T-helper 17 cell (primary cell): ENCODE measurements at regions not wholly inside any gene's neighbourhood (a gene's known extent, or its start where the extent isn't known, plus 50 kb on each side); places are given as distances from the start of the nearest gene placed in this dataset.

Source experiments
- ATAC-seq: fragments of 150-1000 bp; cut with Tn5 transposase; 2 replicates; pipeline ENCODE4 v1.10.0; 2021; ENCODE audit warnings: mild to moderate bottlenecking, moderate library complexity
- DNase-seq, 3 donors: peaks; one replicate each; pipeline versions ENCODE4 v3.0.0 to v3.0.0-alpha.2; 2020 to 2021
- H3K9me3 ChIP-seq: one replicate; pipeline ENCODE4 v1.7.0; 2013; ENCODE audit warnings: low read length, mild to moderate bottlenecking; ENCODE audit not compliant: control insufficient read depth, poor library complexity, severe bottlenecking
- H3K27ac Mint-ChIP-seq: one replicate; pipeline ENCODE4 v1.8.0; 2022; ENCODE audit warnings: mild to moderate bottlenecking, moderate library complexity, mixed read lengths
- H3K27me3 Mint-ChIP-seq: one replicate; pipeline ENCODE4 v1.8.0; 2022; ENCODE audit warnings: mixed read lengths
- H3K36me3 Mint-ChIP-seq: one replicate; pipeline ENCODE4 v1.8.0; 2022; ENCODE audit warnings: low read depth, mixed read lengths
- H3K4me1 Mint-ChIP-seq: one replicate; pipeline ENCODE4 v1.8.0; 2022; ENCODE audit warnings: mild to moderate bottlenecking, mixed read lengths
- H3K4me3 Mint-ChIP-seq: one replicate; pipeline ENCODE4 v1.8.0; 2022; ENCODE audit warnings: mild to moderate bottlenecking, moderate library complexity, mixed read lengths

DNA sequence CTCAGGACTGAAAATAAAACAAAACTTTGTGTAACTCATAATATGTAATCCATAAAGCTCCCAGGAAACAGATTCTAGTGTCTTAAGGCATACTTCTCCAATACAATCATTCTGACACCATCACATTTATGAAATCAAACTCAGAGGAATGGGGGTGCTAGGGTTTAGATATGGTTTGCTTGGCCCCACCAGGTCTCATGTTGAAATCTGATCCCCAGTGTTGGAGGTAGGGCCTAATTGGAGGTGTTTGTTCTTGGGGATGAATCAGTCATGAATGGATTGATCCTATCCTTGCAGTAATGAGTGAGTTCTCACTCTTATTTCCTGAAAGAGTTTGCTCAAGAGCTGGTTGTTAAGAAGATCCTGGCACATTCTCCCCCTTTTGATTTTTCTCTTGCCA is 380.9 kb downstream of the ETS1 start:
- no peak for ATAC-seq
- H3K4me1 Mint-ChIP-seq = peaks cover 5% of the 10 kb centered on the region
- H3K36me3 Mint-ChIP-seq = no peaks in the 10 kb centered on the region
- no peak overlapping the region for H3K27ac Mint-ChIP-seq
- H3K9me3 ChIP-seq = no peaks in the 10 kb centered on the region
- no peak overlapping the region for H3K4me3 Mint-ChIP-seq
- no peak for DNase-seq
- H3K27me3 Mint-ChIP-seq = no peaks in the 10 kb centered on the region

DNA sequence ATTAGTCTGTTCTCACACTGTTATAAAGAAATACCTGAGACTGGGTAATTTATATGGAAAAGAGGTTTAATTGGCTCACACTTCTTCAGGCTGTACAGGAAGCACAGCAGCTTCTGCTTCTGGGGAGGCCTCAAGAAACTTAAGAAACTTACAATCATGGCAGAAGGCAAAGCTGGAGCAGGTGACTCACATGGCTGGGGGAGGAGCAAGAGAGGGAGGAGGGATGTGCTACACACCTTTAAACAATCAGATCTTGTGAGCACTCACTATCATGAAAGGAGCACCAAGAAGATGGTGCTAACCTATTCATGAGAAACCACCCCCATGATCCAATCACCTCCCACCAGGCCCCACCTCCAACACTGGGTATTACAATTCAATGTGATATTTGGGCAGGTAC is 381.6 kb downstream of the ETS1 start:
- Mint-ChIP-seq H3K27ac (no peak overlapping the region), H3K27me3 (no peaks in the 10 kb centered on the region), H3K36me3 (no peaks in the 10 kb centered on the region), H3K4me3 (no peak overlapping the region), H3K4me1 (peaks cover 5% of the 10 kb centered on the region)
- H3K9me3 ChIP-seq = no peaks in the 10 kb centered on the region
- no peak for ATAC-seq
- DNase-seq = no peak

DNA sequence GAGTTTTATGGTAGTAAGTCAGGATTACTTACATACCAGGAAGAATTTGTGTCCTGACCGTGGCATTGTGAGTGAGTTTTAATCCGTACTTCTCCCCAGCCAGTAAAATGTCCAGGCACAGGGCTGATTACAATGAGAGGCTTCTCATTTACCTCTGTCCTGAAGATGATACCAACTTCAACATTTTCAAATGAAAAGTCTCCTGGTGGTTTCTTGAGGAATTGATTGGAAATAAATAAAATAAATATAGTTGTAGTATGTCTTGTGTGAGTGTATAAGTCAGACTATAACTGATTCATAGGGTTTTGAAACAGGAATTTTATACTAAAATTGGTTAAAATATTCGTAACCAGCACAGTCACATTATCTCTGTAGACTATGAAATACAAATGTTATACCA is 382.5 kb downstream of the ETS1 start:
- H3K9me3 ChIP-seq = no peaks in the 10 kb centered on the region
- Mint-ChIP-seq H3K4me3 (no peak overlapping the region), H3K4me1 (peaks cover 5% of the 10 kb centered on the region), H3K27ac (no peak overlapping the region), H3K36me3 (no peaks in the 10 kb centered on the region), H3K27me3 (no peaks in the 10 kb centered on the region)
- DNase-seq (no peak), ATAC-seq (no peak)

DNA sequence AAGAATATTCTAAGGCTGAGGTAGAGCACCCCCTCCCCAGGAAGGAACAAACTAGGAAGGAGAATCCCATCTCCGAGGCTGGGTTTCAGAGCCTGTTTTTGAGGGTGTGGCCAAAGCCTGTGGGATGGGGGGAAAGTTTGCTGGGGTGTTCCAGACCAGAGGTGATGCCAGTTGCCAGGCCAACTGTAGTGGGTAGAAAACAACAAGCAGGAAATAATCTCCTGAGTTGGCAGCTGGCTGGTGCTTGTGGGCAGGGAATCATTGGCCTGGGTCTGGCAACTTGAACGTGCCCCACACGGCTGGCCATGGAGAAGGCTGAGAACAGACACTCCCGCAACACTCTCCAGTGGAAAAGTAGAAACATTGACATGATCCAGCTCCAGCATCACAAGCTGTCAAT is 385.6 kb downstream of the ETS1 start:
- H3K36me3 Mint-ChIP-seq = no peaks in the 10 kb centered on the region
- no peak for DNase-seq
- H3K27ac Mint-ChIP-seq = no peak overlapping the region
- H3K4me3 Mint-ChIP-seq = no peak overlapping the region
- no peaks in the 10 kb centered on the region for H3K9me3 ChIP-seq
- ATAC-seq = no peak
- H3K4me1 Mint-ChIP-seq = peaks cover 5% of the 10 kb centered on the region
- H3K27me3 Mint-ChIP-seq = no peaks in the 10 kb centered on the region

DNA sequence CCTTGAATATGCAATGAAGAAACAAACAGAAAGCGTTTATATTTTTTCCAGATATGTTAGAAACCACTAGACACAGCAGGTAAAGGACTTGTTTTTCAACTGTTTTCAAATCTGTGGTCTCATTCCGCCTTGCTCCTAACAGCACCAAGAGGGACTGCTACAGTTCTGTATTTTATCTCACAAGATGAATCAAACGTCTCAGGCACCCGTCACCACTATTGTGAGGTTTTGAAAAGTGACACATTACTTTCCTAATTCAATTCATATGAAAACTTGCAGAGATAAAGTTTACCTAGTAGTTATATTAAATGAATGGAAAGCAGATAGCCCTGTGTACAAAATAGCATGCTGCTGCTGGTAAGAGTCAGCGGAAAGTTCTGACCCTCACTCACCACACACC is 386.3 kb downstream of the ETS1 start:
- peaks cover 9% of the 10 kb centered on the region for H3K4me1 Mint-ChIP-seq
- DNase-seq (no peak), ATAC-seq (no peak)
- H3K9me3 ChIP-seq = no peaks in the 10 kb centered on the region
- no peak overlapping the region for H3K27ac Mint-ChIP-seq
- no peak overlapping the region for H3K4me3 Mint-ChIP-seq
- no peaks in the 10 kb centered on the region for H3K36me3 Mint-ChIP-seq
- no peaks in the 10 kb centered on the region for H3K27me3 Mint-ChIP-seq

DNA sequence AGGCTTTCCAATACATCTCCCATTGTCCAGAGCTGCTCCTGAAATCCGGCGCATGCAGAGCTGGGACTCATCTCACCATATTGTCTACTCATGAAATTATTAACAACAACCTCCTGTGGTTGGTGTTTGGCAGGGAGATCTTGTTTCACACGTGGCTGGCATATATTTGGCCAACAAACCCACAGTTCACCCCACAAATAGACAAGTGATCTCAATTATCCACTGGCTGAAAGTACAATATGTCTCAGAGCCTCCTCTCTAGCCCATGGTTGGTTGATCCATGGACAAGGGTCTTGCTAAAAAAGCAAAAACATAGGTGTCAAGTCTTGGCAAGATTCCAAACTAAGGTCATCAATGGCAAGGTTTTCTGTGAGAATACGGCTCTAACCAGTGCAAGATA is 386.9 kb downstream of the ETS1 start:
- H3K27ac Mint-ChIP-seq = no peak overlapping the region
- H3K9me3 ChIP-seq = no peaks in the 10 kb centered on the region
- no peak for ATAC-seq
- H3K36me3 Mint-ChIP-seq = no peaks in the 10 kb centered on the region
- H3K4me3 Mint-ChIP-seq = no peak overlapping the region
- H3K27me3 Mint-ChIP-seq = no peaks in the 10 kb centered on the region
- peaks cover 12% of the 10 kb centered on the region for H3K4me1 Mint-ChIP-seq
- no peak for DNase-seq

DNA sequence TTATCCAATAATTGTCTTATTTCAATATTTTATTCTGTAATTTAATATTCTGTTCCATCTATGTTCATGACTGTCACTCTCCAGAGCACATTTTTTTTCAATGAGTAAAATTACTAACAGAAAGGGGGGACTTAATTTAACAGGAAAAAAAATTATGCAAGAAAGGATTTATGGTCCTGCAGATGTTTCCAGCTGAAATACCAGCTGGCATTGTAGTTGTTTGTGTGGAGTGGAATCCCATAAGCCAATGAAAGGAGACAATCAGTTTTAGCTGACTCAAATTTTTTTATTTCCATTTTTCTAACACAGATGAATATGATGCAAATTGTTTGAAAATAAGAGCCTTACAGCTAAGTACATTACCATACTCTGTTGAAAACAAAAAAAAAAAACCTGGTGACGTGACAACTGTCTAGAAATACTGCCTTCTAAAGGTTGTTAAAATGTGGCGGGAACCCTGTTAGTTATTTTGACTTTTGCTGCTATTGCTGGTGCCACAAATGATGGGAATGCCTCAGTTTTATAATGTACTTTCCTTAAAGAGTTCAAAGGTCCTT is 389.1 kb downstream of the ETS1 start:
- Mint-ChIP-seq H3K27ac (no peak overlapping the region), H3K27me3 (no peaks in the 10 kb centered on the region), H3K4me3 (no peak overlapping the region), H3K4me1 (peaks cover 30% of the 10 kb centered on the region), H3K36me3 (no peaks in the 10 kb centered on the region)
- no peaks in the 10 kb centered on the region for H3K9me3 ChIP-seq
- ATAC-seq (no peak), DNase-seq (no peak)

DNA sequence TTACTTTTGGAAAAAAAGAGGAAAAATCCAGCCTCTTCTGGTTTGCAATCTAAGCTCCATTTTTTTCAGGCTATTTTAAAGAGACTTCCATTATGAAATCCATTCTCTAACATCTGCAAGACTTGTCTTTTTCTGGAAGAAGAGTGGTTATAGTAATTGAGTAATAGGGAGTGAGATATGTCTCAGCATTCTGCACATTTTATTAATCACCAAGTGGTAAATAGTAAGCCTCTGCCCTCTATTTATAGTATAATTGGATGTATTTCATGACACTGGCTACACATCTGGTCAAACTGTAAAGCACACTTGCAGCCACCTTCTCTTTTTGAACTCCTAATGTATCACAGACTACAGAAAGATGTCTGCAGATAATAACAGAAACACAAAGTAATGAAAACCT is 391.1 kb downstream of the ETS1 start:
- H3K27ac Mint-ChIP-seq = peak overlapping the region; percentile 16
- H3K4me3 Mint-ChIP-seq = no peak overlapping the region
- ATAC-seq (no peak), DNase-seq (no peak)
- H3K36me3 Mint-ChIP-seq = no peaks in the 10 kb centered on the region
- H3K27me3 Mint-ChIP-seq = no peaks in the 10 kb centered on the region
- peaks cover 26% of the 10 kb centered on the region for H3K4me1 Mint-ChIP-seq
- no peaks in the 10 kb centered on the region for H3K9me3 ChIP-seq

DNA sequence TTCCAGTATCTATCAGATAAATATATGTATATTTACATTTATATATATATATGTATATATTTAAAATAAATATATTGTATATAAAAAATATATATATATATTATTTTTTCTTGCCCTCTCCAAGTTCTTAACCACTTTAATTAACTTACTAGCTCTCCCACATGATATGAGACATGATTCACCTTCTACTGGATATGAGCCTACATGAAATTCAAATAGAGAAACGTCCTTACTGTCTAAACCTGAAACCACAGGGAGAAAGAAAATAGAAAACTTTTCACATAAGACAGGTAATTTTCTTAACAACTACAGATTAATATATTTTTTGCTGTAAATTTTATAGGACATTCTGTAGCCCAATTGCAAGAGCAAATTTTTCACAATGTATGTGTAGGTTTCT is 391.6 kb downstream of the ETS1 start:
- ATAC-seq (no peak), DNase-seq (no peak)
- Mint-ChIP-seq H3K4me3 (no peak overlapping the region), H3K36me3 (no peaks in the 10 kb centered on the region), H3K27ac (peak overlapping the region; percentile 92), H3K27me3 (no peaks in the 10 kb centered on the region), H3K4me1 (peaks cover 26% of the 10 kb centered on the region)
- no peaks in the 10 kb centered on the region for H3K9me3 ChIP-seq

DNA sequence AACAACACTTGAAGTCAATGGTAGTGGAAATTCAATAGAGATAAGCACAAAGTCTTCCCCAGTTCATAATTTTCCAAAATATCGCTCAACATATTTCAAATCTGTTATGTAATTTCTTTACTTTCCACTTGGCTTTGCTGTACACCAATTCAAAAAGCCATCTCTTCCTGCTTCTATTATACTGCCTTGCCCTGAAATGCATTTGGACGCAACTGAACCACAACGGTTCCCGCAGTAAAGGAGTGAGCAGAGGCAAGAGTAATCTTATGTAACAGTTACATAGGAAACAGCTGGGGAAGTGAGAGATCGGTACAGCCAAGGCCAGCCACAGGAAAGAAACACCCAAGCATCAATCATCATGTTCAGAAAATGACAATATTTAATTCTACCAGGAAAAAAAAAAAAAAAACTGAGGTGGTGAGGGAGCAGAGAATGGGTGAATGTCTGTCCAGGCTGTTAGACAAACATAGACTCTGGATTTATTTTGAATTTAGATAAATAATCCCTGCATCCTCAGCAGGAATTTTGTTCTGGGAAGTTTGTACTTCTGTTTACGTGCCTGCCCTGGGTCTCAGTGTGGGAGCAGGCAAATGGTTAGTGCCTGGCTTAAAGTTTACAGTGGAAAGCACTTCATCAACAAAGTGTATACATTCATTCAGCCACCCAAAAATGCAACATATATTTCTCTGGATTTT is 392.2 kb downstream of the ETS1 start:
- Mint-ChIP-seq H3K27me3 (no peaks in the 10 kb centered on the region), H3K36me3 (no peaks in the 10 kb centered on the region), H3K4me3 (peak overlapping the region; percentile 63), H3K4me1 (peaks cover 26% of the 10 kb centered on the region), H3K27ac (peak overlapping the region; percentile 92)
- no peaks in the 10 kb centered on the region for H3K9me3 ChIP-seq
- ATAC-seq (peak; percentile 94), DNase-seq (peak in 1 of 3 donors; percentile 15)

DNA sequence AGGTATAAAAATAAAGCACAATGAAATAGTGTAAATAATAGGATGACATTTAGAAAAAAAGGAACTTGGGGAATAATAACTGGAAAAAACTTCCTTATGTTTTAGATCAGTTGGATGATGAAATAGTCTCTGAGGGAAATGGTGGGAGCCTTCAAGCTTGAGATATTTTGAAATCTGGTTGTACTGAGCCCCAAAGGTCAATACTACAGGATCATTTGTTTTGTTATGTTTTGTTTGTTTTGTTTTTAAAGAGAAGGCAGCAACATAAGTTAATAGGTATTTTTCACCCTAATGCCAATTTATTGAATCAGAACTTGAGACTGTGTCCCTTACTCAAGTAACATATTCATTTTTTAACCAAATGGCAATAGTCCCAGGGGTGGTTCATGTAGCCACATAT is 393.1 kb downstream of the ETS1 start:
- DNase-seq (no peak), ATAC-seq (no peak)
- Mint-ChIP-seq H3K4me3 (peak overlapping the region; percentile 63), H3K27me3 (no peaks in the 10 kb centered on the region), H3K27ac (peak overlapping the region; percentile 92), H3K36me3 (no peaks in the 10 kb centered on the region), H3K4me1 (peaks cover 26% of the 10 kb centered on the region)
- no peaks in the 10 kb centered on the region for H3K9me3 ChIP-seq

DNA sequence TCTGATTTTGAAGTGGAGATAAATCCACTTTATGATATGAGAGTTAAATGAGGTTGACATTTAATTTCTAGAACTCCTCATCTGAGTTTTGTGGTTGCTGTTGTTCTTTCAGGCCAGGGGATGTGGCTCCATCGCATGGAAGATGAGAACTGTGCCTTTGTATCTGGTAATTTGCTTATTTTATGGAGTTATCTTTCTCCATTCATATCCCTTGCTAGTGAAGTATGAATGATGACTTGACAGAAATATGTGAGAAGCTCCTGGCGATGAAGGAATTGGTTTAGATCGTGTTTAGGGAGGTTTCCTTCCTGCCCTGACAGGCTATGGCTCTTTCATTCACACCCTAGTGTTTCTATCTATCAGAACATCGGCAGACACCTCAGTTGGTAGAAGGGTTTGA is 393.7 kb downstream of the ETS1 start:
- Mint-ChIP-seq H3K27me3 (no peaks in the 10 kb centered on the region), H3K4me3 (no peak overlapping the region), H3K27ac (peak overlapping the region; percentile 4), H3K36me3 (no peaks in the 10 kb centered on the region), H3K4me1 (peaks cover 26% of the 10 kb centered on the region)
- DNase-seq (no peak), ATAC-seq (no peak)
- H3K9me3 ChIP-seq = no peaks in the 10 kb centered on the region

DNA sequence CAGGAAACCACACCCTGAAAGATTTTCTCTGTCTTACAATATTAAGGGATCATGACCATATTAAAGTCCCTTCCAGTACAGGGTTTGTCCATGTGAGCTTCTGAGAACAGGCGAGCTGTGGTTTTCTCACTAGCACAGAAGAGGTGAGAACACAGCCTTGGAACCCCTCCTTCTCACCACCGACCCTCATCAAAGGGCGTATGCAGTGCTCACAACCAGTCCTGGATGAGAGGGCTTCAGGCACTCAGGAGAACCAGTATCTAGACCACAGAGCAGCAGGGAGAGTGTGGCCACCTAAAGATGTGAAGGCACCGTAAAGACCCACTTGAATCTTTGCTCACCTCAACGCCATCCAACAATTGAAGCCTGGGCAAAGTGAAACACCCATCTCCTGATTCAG is 397.0 kb downstream of the ETS1 start:
- no peak overlapping the region for H3K4me3 Mint-ChIP-seq
- H3K9me3 ChIP-seq = no peaks in the 10 kb centered on the region
- H3K27ac Mint-ChIP-seq = peak overlapping the region; percentile 34
- H3K27me3 Mint-ChIP-seq = no peaks in the 10 kb centered on the region
- DNase-seq (no peak), ATAC-seq (peak; percentile 30)
- H3K4me1 Mint-ChIP-seq = peaks cover 20% of the 10 kb centered on the region
- H3K36me3 Mint-ChIP-seq = no peaks in the 10 kb centered on the region

DNA sequence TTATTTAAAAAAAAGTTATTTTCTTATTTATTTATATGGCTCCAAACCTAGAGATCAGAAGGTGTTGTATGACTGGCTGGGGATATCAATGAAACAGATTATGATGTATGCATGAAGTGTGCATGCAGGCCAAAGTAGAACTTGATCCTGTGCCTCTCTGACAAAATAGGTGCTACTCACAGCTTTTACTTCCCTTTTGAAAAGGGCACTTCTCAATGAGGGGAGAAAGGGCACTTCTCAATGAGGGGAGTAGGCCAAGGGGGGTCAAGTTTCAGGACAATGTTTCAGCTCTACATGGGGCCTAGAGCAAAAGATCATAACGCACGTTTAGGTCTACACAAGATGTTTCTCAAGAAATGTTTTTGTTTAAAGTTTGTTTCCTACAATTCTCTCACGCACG is 397.5 kb downstream of the ETS1 start:
- DNase-seq = no peak
- no peaks in the 10 kb centered on the region for H3K27me3 Mint-ChIP-seq
- H3K9me3 ChIP-seq = no peaks in the 10 kb centered on the region
- peaks cover 15% of the 10 kb centered on the region for H3K4me1 Mint-ChIP-seq
- ATAC-seq = no peak
- H3K4me3 Mint-ChIP-seq = no peak overlapping the region
- no peaks in the 10 kb centered on the region for H3K36me3 Mint-ChIP-seq
- H3K27ac Mint-ChIP-seq = no peak overlapping the region
